Stimulated activated CD4-positive, alpha-beta T cell treated with anti-CD3 and anti-CD28 coated beads, Interleukin-12 subunit alpha, Interleukin-12 subunit beta, amount 100 ng/mL, for 48 hours (primary cell): ENCODE measurements at regions not wholly inside any gene's neighbourhood (a gene's known extent, or its start where the extent isn't known, plus 50 kb on each side); places are given as distances from the start of the nearest gene placed in this dataset.

ENCODE experiments used
- DNase-seq, 3 donors: peaks; one replicate each; pipeline ENCODE4 v3.0.0-alpha.2; 2020; ENCODE audit warnings: low read depth in 2 of 3, low spot score in 1 of 3

DNA sequence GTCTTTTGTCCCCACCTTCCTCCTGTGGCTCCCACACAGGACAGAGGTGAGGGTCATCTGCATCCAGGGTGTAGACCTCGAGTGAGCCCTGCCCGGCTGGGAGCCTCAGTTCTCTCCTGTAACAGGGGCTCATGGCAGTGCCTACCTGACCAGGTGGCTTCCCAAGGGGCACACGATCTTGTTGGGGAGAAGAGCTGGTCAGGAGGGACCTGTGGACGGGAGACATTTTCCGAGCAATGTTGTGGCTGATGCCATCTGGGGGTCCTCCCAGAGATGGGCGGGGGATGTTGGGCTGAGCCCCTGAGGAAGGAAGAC lies 51.9 kb downstream of the CEBPB start:
- DNase-seq = no peak

DNA sequence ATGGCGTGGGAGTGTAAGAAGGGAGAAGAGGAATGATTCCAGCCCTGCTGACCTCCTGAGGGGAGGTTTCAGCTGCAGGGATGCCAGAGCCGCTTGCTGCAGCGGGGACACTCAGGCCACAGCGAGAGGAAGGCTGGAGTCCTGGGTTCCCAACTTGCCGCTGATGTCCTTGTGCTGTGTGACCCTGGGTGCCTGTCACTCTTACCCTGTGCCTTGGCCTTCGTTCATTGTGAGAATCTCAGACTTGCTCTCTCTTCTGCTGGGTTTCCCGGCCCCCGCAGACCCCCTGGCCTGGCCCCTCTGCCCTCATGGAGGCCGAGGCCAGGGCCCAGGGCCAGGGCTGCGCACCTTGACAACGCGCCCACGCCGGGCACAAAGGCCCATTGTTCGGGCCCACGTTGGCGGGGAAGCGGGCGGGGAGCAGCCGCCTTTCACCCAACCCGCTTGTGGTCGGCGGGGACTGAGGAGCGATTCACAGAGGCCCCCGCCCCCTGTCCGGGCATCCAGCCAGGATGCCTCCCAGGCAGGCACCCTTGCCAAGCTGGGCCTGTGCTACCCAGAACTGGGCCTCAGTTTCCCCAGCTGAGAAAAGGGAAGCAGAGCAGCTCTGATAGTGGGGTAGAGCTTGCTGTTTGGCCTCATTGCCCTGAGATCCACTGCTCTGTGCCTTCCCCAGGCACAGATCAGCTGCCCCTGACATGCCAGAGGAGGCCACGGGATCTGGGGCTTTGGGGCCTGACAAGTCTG lies 52.4 kb downstream of the CEBPB start:
- DNase-seq = no peak

- no peak for DNase-seq
These were observed 53.2 kb downstream of the CEBPB start for GRCh38 chr20:50243610-50244351.

DNA sequence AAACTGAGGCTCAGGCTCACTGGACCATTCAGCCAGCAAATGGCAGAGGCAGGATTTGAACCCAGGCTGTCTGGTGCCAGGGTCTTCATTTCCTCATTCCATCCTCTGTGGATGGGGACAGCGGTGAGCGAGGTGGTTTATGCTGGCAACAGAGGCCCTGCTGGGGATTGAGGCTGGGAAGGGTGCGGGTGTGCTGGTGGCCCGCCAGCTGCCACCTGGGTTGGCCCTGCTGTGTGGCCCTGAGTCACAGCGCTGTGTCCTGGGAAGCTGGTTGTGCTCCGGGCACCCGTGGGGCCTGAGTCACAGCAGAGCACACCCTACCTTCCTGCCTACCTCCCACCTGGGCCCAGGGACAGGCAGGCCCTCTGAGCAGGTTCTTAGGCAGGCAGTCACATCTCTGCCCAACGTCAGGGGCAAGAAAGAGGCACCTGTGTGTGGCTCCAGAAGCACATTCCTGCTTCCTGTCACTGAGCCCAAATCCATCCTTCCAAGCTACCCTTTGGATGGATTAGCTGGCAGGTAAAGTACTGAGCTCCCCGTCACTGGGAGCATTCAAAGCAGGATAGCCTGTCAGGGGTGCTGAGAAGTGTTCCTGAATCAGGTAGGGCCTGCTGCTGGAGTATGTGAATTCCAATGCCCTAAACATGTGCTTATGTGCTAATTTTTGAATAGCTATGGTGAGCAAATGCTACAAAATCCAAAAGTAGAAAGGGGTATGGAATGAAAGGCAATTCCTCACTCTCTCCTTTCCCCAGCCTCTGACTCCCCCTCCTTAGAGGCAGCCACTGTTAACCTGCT lies 53.9 kb downstream of the CEBPB start:
- no peak for DNase-seq

DNA sequence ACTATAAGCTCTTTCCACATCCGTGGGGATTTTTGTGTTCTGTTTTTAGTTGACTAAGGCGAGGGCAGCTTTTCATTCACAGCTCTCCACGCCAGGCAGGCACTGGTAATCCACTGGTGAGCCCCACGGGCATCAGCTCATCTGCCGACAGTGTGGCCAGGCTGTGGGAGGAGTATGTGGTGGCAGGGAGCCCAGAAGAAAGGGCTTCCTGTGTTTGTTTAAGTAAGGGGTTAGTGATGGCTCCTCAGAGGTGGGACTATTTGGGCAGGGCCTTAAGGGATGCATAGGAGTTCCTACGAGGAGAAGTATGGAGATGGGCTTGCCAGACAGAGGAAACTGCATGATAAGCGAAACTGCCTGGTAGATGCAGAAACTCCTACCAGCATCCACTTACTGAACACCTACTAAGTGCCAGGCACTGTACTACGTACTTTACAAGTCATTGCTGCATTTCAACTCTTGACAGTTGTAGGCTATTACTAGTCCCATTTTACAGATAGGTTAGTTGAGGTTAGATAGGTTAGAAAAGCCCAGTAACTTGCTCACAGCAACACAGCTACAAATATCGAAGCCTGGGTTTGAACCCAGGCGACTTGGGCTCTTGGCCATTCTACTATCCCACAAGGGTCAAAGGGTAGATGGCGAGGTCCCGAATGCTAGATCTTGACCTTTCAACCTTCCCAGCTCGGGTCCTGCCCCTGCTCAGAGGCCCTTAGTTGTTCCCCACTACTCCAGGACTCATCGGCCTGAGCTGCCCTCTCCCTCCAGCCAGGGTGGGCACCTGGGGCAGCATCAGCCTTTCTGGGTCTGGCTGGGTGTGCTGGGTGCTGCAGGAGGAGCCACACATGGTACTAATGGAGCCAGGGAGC lies 55.1 kb downstream of the CEBPB start:
- DNase-seq = no peak

DNA sequence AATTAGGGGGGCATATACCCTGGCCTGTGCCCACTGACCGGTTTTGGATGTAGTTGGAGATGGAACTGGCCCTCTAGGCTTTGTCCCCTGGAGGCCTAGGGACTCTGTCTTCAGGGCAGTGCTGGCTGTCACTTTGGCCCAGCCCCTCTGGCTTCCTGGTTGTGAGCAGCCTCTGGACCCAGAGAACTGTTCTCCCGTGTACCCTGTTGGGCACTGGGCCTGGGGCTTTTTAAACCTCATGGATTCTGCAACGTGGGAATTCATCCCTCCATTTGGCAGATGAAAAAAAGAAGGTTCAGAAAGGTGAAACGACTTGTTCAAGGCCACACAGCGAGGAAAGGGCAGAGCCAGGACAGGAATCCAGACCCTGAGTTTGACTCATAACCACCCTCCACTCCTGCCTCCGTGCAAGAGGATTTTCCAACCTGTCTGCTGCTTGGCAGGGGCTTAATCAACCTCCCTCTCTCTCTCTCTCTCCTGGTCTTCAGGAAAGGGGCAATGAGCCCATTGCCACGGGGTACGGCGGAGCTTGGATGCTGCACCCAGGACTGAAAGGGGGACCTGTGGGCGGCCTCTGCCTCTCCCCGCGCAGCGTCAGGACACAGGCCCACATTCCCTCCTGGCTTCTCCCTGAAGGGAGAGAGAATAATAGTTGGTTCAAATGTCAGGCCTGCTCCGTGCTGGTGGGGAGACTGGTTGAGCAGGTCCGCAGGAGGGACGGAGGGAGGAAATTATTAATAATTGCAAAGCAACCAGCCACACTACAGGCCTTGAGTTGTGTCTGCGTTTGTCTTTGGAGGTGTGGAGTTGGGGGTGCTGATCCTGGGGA lies 56.0 kb downstream of the CEBPB start:
- no peak for DNase-seq

GRCh38 chr20:50247196-50248094 lies 56.8 kb downstream of the CEBPB start:
- no peak for DNase-seq

DNA sequence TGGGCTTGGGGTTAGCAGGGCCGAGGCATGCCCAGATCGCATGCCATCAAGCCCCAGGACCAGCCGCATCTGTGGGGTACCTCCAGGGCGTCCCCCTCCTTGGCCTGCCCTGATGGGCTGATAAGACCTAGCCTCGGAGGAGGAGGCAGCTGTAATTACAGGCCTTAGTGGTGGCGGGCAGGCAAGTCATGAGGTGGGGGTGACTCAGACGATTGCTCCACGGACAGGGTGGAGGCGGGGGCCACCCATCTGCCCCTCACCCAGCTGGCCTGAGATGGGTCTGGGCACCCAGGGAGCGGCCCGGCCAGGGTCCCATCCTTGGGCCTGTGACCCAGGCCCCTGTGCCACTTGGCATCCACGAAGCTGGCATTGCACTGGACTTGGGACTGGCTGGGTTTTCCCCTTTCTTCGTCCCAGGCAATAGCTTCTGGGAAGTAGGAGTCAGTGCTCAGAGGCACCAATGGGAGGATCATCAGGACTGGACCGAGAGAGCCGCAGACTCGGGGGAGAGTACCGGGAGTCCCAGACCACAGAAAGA lies 57.5 kb downstream of the CEBPB start:
- no peak for DNase-seq

GRCh38 chr20:50249447-50250388 lies 59.1 kb downstream of the CEBPB start:
- no peak for DNase-seq

DNA sequence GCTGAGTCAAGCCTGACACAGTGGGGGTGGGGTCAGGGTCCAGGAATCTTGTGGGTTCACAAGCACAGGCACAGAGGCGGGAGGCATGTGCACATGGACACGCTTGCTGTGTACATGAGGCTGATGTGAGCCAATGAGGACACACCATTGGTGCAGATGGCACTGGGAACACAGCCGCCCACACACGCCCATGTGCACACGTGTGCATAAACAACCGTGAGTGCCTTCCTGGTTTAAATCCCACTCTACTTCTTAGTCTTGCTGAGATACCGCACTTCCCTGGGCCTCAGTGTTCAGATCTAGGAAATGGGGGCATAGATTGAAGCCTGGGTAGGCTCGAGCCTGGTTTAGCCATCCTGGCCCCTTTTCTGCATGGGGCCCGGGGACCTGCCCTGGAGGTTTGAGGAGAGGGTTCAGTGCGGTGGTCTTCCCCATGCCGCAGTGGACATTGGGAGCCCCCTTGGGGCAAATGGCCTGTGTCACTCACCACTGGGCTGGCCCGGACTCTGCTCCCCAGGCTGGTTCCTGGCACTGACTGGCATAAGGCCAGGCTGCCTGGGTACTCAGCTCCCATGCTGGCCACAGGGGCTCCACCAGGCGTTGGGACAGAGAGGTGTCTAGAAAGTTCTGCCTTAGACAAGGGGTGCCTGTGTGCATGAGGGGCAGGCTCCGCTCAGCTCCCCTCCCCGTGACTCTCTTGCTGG lies 60.2 kb downstream of the CEBPB start:
- no peak for DNase-seq

DNA sequence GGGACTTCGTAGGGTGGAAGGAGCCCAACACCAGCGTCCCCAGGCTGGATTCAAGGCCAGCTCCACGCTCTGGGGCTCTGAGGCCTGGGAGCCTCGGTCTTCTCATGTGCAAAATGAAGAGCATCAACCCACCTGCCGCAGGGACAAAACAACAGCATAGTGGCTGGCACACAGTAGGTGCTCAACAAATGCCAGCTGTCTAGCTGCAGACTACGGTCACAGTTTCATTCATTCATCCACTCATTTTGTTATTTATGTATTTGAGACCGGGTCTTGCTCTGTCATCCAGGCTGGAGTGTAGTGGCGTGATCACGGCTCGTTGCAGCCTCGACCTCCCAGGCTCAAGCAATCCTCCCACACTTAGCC lies 60.7 kb downstream of the CEBPB start:
- DNase-seq = no peak

DNA sequence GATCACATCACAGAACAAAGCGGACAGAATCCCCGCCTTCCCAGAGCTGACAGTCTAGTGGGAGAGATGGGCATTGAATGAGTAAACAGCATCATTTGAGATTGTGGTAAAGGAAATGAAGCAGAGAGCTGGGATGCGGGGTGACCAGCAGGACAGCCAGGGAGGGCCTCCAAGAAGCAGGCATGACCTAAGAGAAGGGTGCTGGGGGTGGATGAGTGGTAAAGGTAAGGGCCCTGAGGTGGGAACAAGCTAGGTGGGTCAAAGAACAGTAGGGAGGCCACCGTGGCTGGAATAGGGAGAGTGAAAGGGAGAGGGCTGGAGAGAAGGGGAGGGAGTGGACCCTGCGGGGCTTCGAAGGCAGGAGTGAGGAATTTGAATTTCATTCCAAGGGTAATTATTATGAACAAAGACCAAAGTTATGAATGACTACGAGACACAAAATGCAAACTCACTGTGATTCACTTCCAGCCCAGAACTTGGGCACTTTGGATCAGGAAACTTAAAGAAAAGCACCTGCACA lies 61.4 kb downstream of the CEBPB start:
- no peak for DNase-seq

- no peak for DNase-seq
These were observed 62.1 kb downstream of the CEBPB start for GRCh38 chr20:50252701-50253100.

- DNase-seq = no peak
These were observed 62.5 kb downstream of the CEBPB start for GRCh38 chr20:50253101-50253500.

DNA sequence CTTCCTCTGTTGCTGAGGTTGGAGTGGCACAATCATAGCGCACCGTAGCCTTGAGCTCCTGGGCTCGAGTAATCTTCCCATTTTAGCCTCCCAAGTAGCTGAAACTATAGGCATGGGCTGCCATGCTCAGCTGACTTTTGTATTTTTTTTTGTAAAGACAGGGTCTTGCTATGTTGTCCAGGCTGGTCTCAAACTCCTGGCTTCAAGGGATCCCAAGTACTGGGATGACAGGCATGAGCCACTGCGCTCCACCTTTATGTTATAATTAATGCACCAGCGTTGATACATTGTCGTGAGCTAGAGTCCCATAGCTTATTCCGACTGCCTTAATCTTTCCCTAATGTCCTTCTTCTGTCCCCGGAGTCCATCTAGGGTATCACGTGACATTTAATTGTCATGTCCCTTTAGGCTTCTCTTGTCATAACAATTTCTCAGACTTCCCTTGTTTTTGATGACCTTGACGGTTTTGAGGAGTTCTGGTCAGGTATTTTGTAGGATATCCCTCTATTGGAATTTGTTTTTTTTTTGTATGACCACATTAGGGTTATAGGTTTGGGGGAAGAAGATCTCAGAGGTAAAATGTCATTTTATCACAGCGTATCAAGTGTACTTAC lies 63.9 kb downstream of the CEBPB start:
- DNase-seq = no peak

GRCh38 chr20:50256577-50256976 lies 65.9 kb downstream of the CEBPB start:
- DNase-seq = no peak

DNA sequence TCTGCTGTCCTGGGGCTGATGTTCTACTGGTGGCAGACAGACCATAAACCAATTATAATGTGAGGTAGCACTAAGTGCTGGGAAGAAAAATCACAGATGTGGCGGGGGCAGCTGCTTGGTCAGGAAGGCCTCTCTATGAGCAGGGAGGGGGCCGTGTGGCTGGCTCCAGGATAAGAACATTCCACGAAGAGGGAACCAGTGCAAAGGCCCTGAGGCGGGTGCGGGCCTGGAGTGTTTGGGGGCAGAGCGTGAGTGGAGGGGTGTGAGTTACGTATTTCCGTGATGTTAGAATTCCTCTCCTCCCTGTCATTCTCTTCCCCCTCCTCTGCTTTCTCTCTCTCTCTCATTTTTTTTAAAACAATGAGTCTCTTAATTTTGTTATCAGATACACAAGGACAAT lies 67.2 kb downstream of the CEBPB start:
- no peak for DNase-seq
